WI38 (cell line): ENCODE measurements at regions not wholly inside any gene's neighbourhood (a gene's known extent, or its start where the extent isn't known, plus 50 kb on each side); places are given as distances from the start of the nearest gene placed in this dataset.
"Not testable (repeated sequence)": the region's sequence is repeated elsewhere in the genome, so short reads cannot be mapped to it uniquely, and the experiment has no call there.

Source experiments
- H3K4me3 ChIP-seq: 2 replicates; pipeline ENCODE4 v1.5.1; 2011; ENCODE audit warnings: low read depth, mild to moderate bottlenecking, control low read depth, low read length
- TF ChIP-seq, protein P1 (sequence below): IDR thresholded peaks from 2 replicates; pipeline ENCODE4 v1.5.1; 2012; ENCODE audit warnings: low read depth, mild to moderate bottlenecking, control low read depth, low read length

DNA sequence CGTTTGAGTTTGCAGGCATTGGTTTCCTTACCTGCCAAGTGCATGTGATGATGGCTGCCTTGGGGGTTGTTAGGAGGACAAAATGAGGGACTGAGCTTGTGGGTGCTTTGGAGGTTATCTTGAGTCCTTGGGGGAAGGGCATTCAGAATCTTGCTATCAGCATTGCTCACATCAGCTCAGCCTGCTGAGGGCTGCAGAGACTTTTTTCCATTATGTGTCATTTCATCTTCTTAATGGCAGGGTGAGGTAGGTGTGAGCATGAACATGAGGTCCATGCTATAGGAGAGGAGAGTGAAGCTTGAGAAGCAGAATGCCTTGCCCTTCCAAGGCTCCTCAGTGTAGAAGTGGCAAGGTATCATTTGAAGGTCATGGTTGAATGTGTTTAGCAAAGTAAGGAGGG, 112.3 kb downstream of the MIAT start:
- TF ChIP-seq, protein P1, sequence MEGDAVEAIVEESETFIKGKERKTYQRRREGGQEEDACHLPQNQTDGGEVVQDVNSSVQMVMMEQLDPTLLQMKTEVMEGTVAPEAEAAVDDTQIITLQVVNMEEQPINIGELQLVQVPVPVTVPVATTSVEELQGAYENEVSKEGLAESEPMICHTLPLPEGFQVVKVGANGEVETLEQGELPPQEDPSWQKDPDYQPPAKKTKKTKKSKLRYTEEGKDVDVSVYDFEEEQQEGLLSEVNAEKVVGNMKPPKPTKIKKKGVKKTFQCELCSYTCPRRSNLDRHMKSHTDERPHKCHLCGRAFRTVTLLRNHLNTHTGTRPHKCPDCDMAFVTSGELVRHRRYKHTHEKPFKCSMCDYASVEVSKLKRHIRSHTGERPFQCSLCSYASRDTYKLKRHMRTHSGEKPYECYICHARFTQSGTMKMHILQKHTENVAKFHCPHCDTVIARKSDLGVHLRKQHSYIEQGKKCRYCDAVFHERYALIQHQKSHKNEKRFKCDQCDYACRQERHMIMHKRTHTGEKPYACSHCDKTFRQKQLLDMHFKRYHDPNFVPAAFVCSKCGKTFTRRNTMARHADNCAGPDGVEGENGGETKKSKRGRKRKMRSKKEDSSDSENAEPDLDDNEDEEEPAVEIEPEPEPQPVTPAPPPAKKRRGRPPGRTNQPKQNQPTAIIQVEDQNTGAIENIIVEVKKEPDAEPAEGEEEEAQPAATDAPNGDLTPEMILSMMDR: no peak
- no peak overlapping the region for H3K4me3 ChIP-seq

DNA sequence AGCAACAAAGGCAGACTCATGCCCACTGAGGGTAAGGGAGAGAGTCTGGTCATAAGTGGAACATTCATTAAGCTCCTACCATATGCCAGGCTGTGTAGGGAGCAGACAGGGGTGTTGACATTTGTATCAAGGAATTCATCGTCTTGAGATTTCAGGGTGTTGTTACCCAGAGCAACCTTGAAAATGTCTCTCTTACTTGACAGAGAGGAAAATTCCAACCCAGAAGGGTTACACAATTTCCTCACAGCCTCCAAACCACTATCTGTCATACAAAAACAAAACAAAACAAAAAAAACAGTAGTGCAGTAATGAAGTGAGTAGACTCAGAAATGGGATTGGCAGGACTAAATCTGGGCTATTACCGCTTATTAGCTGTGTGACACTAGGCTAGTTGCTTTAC, 113.2 kb downstream of the MIAT start:
- TF ChIP-seq, protein P1: no peak
- H3K4me3 ChIP-seq: no peak overlapping the region

GRCh38 chr22:26773054-26773453, 115.7 kb downstream of the MIAT start:
- H3K4me3 ChIP-seq: not testable (repeated sequence)

- TF ChIP-seq, protein P1: no peak
- no peak overlapping the region for H3K4me3 ChIP-seq
These were observed 118.0 kb downstream of the MIAT start for GRCh38 chr22:26775394-26775793.

GRCh38 chr22:26777156-26777801, 119.9 kb downstream of the MIAT start:
- no peak overlapping the region for H3K4me3 ChIP-seq
- TF ChIP-seq, protein P1: no peak

DNA sequence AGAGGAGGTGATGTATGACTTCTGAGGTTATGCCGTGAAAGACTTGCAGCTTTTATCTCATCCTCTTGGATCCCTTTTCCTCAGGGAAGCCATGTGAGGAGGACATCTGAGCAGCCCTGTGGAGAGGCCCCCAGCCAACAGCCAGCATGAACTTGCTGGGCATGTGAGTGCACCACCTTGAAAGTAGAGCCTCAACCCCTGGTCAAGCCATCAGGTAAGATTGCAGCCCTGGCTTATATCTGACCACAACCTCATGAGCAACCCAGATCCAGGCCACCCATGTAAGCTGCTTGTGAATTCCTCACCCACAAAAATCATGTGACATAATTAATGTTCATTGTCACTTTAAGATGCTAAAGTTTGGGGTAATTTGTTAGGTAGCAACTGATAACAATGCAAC, 121.0 kb downstream of the MIAT start:
- TF ChIP-seq, protein P1: no peak
- H3K4me3 ChIP-seq: no peak overlapping the region

DNA sequence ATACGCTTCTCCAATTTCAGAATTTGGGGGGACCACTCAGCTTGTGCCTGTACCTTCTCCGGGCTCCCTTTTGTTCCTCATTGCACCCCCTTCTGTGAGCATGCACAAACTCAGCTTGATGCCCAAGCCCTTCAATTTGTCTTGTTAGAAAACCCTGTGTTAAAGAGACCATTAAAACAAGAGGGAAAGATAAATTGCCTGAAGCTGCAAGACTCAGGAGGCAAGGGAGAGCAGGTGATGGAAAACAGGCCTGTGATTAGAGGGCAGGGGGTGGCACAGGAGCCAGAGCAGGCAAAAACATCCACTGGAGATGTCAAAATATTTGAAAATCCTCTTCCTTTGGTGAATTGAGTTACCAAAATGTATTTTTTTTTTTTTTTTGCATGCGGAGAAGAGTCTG, 121.7 kb downstream of the MIAT start:
- TF ChIP-seq, protein P1: no peak
- H3K4me3 ChIP-seq: no peak overlapping the region

GRCh38 chr22:26779929-26780328, 122.5 kb downstream of the MIAT start:
- H3K4me3 ChIP-seq: no peak overlapping the region
- TF ChIP-seq, protein P1: no peak
